ENCODE measurements at regions not wholly inside any gene's neighbourhood (a gene's known extent, or its start where the extent isn't known, plus 50 kb on each side); places are given as distances from the start of the nearest gene placed in this dataset.

- Histone ChIP-seq H3K4me1 (ENCODE audit: control insufficient read depth, extremely low read depth, insufficient read depth, low read length) (no peaks in the 10 kb centered on the region), H4K20me1 (ENCODE audit: control insufficient read depth, extremely low read depth, insufficient read depth, low read length) (no peaks in the 10 kb centered on the region), H3K27me3 (ENCODE audit: control insufficient read depth, insufficient read depth, low read length) (no peaks in the 10 kb centered on the region), H3K9me3 (ENCODE audit: control insufficient read depth, insufficient read depth, low read depth, low read length) (no peaks in the 10 kb centered on the region), H3K4me3 (replicated peaks in 1 of 4; ENCODE audit: control extremely low read depth in 1 of 4, insufficient read depth in 1 of 4, low read depth in 3 of 4, low read length in 4 of 4) (no peak overlapping the region), H3K4me2 (ENCODE audit: extremely low read depth, insufficient read depth, low read length) (no peak overlapping the region), H3K36me3 (ENCODE audit: control insufficient read depth, insufficient read depth, low read length) (no peaks in the 10 kb centered on the region), H3K27ac (ENCODE audit: insufficient read depth, low read length) (no peak overlapping the region), H3K9ac (ENCODE audit: insufficient read depth, low read length) (no peak overlapping the region), H2AFZ (ENCODE audit: low read length) (no peak overlapping the region), H3K79me2 (ENCODE audit: control insufficient read depth, insufficient read depth, low read length) (no peaks in the 10 kb centered on the region)
- no peak for TF ChIP-seq EZH2 (IDR thresholded peaks at IDR 0.05; ENCODE audit: low read length, missing control alignments)
- DNase-seq (ENCODE audit: low read depth in 2 of 2), result no peak
Measured at GRCh38 chr3:35871009-35871408, 231.7 kb downstream of the ARPP21 start.

- Histone ChIP-seq H3K9me3 (ENCODE audit: control insufficient read depth, insufficient read depth, low read depth, low read length) (no peaks in the 10 kb centered on the region), H3K4me3 (replicated peaks in 1 of 4; ENCODE audit: control extremely low read depth in 1 of 4, insufficient read depth in 1 of 4, low read depth in 3 of 4, low read length in 4 of 4) (no peak overlapping the region), H3K27ac (ENCODE audit: insufficient read depth, low read length) (no peak overlapping the region), H4K20me1 (ENCODE audit: control insufficient read depth, extremely low read depth, insufficient read depth, low read length) (no peaks in the 10 kb centered on the region), H3K79me2 (ENCODE audit: control insufficient read depth, insufficient read depth, low read length) (no peaks in the 10 kb centered on the region), H2AFZ (ENCODE audit: low read length) (no peak overlapping the region), H3K4me1 (ENCODE audit: control insufficient read depth, extremely low read depth, insufficient read depth, low read length) (no peaks in the 10 kb centered on the region), H3K36me3 (ENCODE audit: control insufficient read depth, insufficient read depth, low read length) (no peaks in the 10 kb centered on the region), H3K4me2 (ENCODE audit: extremely low read depth, insufficient read depth, low read length) (no peak overlapping the region), H3K9ac (ENCODE audit: insufficient read depth, low read length) (no peak overlapping the region), H3K27me3 (ENCODE audit: control insufficient read depth, insufficient read depth, low read length) (no peaks in the 10 kb centered on the region)
- TF ChIP-seq EZH2 (IDR thresholded peaks at IDR 0.05; ENCODE audit: low read length, missing control alignments) (no peak), CTCF (conservative IDR thresholded peaks at IDR 0.05 in 1 of 2, IDR thresholded peaks at IDR 0.05 in 1 of 2; ENCODE audit: low read depth in 1 of 2, low read length in 2 of 2) (no peak)
- no peak for DNase-seq (ENCODE audit: low read depth in 2 of 2)
Measured at GRCh38 chr3:35883929-35884328, 244.6 kb downstream of the ARPP21 start.

- H3K27ac ChIP-seq (ENCODE audit: insufficient read depth, low read length), result no peak overlapping the region
- no peaks in the 10 kb centered on the region for H3K36me3 ChIP-seq (ENCODE audit: control insufficient read depth, insufficient read depth, low read length)
- TF ChIP-seq CTCF (conservative IDR thresholded peaks at IDR 0.05 in 1 of 2, IDR thresholded peaks at IDR 0.05 in 1 of 2; ENCODE audit: low read depth in 1 of 2, low read length in 2 of 2), result no peak
- TF ChIP-seq EZH2 (IDR thresholded peaks at IDR 0.05; ENCODE audit: low read length, missing control alignments), result no peak
- H3K27me3 ChIP-seq (ENCODE audit: control insufficient read depth, insufficient read depth, low read length), result no peaks in the 10 kb centered on the region
- DNase-seq (ENCODE audit: low read depth in 2 of 2), result peak in 1 of 2 donors; percentile 6
- H3K4me1 ChIP-seq (ENCODE audit: control insufficient read depth, extremely low read depth, insufficient read depth, low read length), result no peaks in the 10 kb centered on the region
- no peaks in the 10 kb centered on the region for H3K79me2 ChIP-seq (ENCODE audit: control insufficient read depth, insufficient read depth, low read length)
- no peak overlapping the region for H3K9ac ChIP-seq (ENCODE audit: insufficient read depth, low read length)
- H3K4me3 ChIP-seq (replicated peaks in 1 of 4; ENCODE audit: control extremely low read depth in 1 of 4, insufficient read depth in 1 of 4, low read depth in 3 of 4, low read length in 4 of 4), result no peak overlapping the region
- H2AFZ ChIP-seq (ENCODE audit: low read length), result no peak overlapping the region
- H3K4me2 ChIP-seq (ENCODE audit: extremely low read depth, insufficient read depth, low read length), result no peak overlapping the region
- H4K20me1 ChIP-seq (ENCODE audit: control insufficient read depth, extremely low read depth, insufficient read depth, low read length), result no peaks in the 10 kb centered on the region
- H3K9me3 ChIP-seq (ENCODE audit: control insufficient read depth, insufficient read depth, low read depth, low read length), result no peaks in the 10 kb centered on the region
Measured at GRCh38 chr3:35894735-35895134, 255.4 kb downstream of the ARPP21 start.
